Astrocyte of the spinal cord (primary cell): ENCODE measurements at regions not wholly inside any gene's neighbourhood (a gene's known extent, or its start where the extent isn't known, plus 50 kb on each side); places are given as distances from the start of the nearest gene placed in this dataset.
A peak's percentile ranks its signal among the peaks of the same experiment; 100 is the strongest.
"Not testable (repeated sequence)": the region's sequence is repeated elsewhere in the genome, so short reads cannot be mapped to it uniquely, and the experiment has no call there.

Source experiments
- DNase-seq: peaks from one replicate; pipeline ENCODE4 v3.0.0; 2011; ENCODE audit warnings: low read depth, low spot score
- H3K4me3 ChIP-seq: 2 replicates; pipeline ENCODE4 v1.5.1; 2011; ENCODE audit warnings: low read depth, mild to moderate bottlenecking, low read length, moderate library complexity
- CTCF ChIP-seq: IDR thresholded peaks from 2 replicates; pipeline ENCODE4 v1.5.1; 2012; ENCODE audit warnings: low read depth, mild to moderate bottlenecking, low read length, inconsistent platforms
- in situ Hi-C: cut with HindIII; loops from 2 replicates; pipeline ENCODE4 v1.10.0; 2017; ENCODE audit warnings: low sequenced_read_pairs

DNA sequence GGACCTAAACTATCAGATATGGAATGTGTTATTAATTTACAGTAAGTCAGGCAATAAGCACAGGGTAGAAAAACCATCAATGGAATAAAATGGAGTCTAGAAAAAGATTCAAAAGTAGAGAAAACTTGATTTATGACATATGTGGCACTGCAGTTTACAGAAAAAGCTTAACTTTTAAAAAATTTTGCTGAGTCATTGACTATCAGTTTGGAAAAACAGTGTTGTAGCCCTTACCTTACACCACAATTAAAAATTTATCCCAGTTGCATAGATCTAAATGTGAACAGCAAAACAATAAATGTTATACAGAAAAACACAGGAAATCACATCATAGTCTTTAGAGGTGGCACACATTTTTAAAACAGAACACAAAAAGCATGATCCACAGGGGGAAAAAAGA, 108.5 kb downstream of the USP22 start:
- DNase-seq: peak; percentile 13
- in situ Hi-C loops: no loop called here
- TF ChIP-seq CTCF: no peak
- H3K4me3 ChIP-seq: no peak overlapping the region

DNA sequence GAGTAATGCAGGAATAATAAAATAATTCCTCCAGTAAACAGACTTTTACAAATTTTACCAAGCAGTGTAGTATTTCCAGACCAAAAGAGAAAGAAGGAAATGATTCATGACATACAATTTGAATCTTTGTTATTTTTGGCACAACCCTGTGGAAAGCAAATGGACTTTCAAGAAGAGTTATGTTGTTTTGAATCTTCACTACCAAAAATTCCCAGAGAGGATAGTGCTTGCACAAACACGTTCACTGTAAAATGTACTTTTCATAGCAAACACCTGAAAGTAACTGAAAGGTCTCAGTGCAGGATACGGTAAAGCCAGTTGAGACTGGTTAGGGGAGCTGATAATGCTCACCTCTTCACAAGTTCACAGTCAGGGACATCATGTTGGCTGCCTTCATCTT, 107.1 kb downstream of the USP22 start:
- in situ Hi-C loops: no loop called here
- DNase-seq: peak; percentile 82

DNA sequence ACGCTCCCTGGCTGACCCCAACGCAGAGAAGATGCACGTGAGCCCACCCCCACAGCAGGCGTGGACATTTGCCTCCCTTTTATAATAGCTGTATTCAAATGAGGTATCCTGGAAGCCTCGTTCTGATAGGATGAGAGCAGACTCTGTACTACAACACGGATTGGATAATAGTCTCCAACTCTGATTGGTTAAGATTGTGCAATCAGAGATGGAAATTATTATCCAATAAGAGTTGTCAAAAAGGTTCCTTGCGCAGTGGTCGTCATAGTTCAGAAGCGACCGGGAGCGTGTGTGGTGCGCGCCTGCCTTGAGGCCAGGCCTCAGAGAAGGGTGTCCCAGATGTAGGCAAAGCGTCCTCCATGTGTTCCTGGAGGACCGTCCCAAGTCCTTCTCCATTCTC, 104.6 kb downstream of the USP22 start:
- no peak for TF ChIP-seq CTCF
- no peak overlapping the region for H3K4me3 ChIP-seq
- no peak for DNase-seq
- in situ Hi-C loops: no loop called here

More for the DNA sequence above, 107.1 kb downstream of the USP22 start:
- TF ChIP-seq CTCF: no peak
- H3K4me3 ChIP-seq: no peak overlapping the region

DNA sequence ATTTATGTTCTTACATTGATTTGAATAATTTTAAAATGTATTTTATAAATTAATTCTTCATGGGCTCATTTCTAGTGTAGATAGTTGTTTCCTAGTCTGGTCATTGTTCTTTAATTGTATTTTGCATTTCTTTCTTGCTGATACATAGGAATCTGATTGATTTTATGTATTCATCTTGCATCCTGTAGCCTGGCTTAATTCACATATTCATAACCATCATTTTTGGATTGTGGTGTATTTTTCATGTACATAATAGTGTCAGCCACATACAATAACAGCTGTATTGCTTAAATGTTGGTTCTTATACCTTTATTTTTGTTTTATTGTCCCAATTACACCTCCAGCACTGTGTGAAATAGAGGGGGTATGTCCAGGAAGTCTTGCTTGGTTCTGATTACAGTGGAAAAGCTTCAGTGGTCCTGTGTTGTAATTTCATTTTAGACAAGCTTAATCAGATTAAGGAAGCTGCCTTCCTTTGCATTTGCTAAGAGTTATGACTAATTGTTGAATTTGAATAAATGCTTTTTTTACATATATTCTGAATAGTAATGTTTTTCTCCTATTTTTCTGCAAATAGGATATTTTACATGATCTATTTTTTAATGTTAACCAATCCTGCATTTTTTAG, 103.7 kb downstream of the USP22 start:
- DNase-seq: no peak
- in situ Hi-C loops: no loop called here
- TF ChIP-seq CTCF: no peak
- no peak overlapping the region for H3K4me3 ChIP-seq

- in situ Hi-C loops: no loop called here
- no peak for DNase-seq
- TF ChIP-seq CTCF: no peak
- no peak overlapping the region for H3K4me3 ChIP-seq
These were observed 100.9 kb downstream of the USP22 start for GRCh38 chr17:20941872-20942271.

DNA sequence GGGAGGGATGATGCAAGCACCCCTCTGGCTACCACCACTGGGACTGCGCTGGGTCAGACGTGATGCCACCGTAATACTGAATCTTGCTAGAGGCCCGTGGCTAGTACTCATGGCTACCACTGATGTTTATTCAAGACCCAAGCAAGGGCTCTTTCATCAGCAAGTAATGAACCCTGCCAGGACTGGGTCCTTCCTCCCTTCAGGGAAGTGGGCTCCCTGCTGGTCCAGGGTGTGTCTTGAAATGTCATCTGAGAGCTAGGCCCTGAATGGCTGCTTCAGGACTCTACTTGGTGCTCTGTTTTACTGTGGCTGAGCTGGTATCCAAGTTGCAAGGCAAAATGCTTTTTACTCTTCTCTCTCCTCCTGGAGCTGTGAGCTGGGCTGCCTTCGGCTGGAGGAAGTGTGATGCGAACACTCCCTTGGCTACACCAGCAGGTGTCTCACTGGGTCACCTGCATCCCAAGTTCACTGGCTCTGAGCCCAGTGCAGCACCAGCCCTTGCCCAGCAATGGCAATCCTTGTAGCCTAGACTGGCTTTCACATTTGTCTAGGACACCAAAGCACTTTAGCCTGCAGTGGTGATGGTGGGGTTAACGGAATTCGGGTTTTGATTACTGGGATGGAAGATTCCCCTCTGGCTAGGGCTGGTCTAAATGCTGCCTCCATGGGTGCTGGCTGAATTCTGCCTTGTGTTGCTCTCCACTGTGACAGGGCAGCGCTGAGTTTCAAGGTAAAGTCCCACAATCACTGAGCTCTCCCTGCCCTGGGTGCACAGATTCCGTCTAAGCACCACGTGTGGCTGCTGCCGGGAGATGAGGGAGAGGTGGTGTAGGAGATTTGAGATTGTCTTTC, 98.6 kb downstream of the USP22 start:
- no peak for DNase-seq
- in situ Hi-C loops: no loop called here
- peak; percentile 23 for TF ChIP-seq CTCF
- H3K4me3 ChIP-seq: no peak overlapping the region

DNA sequence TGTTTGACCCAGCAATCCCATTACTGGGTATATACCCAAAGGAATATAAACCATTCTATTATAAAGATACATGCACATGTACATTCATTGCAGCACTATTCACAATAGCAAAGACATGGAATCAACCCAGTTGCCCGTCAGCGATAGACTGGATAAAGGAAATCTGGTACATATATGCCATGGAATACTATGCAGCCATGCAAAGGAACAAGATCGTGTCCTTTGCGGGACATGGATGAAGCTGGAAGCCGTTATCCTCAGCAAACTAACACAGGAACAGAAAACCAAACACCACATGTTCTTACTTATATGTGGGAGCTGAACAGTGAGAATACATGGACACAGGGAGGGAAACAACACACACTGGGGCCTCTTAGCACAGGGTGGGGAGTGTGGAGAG, 95.1 kb downstream of the USP22 start:
- DNase-seq, H3K4me3 ChIP-seq, in situ Hi-C loops: not testable (repeated sequence)
